GM23248 (cell line): ENCODE measurements at regions not wholly inside any gene's neighbourhood (a gene's known extent, or its start where the extent isn't known, plus 50 kb on each side); places are given as distances from the start of the nearest gene placed in this dataset.

Source experiments
- DNase-seq: peaks from one replicate; pipeline ENCODE4 v3.0.0-alpha.2; 2015
- H2AFZ ChIP-seq: fragments of 200-600 bp; sonication (generic); 2 replicates; pipeline ENCODE4 v1.6.1; 2016; ENCODE audit warnings: antibody characterized with exemption
- H3F3A ChIP-seq: fragments of 200-600 bp; sonication (generic); 2 replicates; pipeline ENCODE4 v1.6.1; 2016; ENCODE audit warnings: mild to moderate bottlenecking, antibody characterized with exemption, mixed run types; ENCODE audit not compliant: insufficient read depth
- H3K27ac ChIP-seq: fragments of 200-600 bp; sonication (generic); 2 replicates; pipeline ENCODE4 v1.5.1; 2016; ENCODE audit warnings: mild to moderate bottlenecking
- H3K27me3 ChIP-seq: fragments of 200-600 bp; sonication (generic); replicated peaks from 2 replicates; pipeline ENCODE4 v1.6.1; 2016; ENCODE audit warnings: mild to moderate bottlenecking; ENCODE audit not compliant: insufficient read depth
- H3K36me3 ChIP-seq: fragments of 200-600 bp; sonication (generic); 2 replicates; pipeline ENCODE4 v1.6.1; 2016; ENCODE audit warnings: low read depth, mild to moderate bottlenecking
- H3K4me1 ChIP-seq: fragments of 200-600 bp; sonication (generic); 2 replicates; pipeline ENCODE4 v1.6.1; 2016; ENCODE audit warnings: mild to moderate bottlenecking; ENCODE audit not compliant: insufficient read depth
- H3K4me2 ChIP-seq: fragments of 200-600 bp; sonication (generic); one replicate; pipeline ENCODE4 v1.6.1; 2016; ENCODE audit warnings: mild to moderate bottlenecking; ENCODE audit not compliant: unreplicated experiment
- H3K4me3 ChIP-seq: fragments of 200-600 bp; sonication (generic); 2 replicates; pipeline ENCODE4 v1.5.1; 2016; ENCODE audit warnings: mild to moderate bottlenecking
- H3K79me2 ChIP-seq: fragments of 200-600 bp; sonication (generic); 2 replicates; pipeline ENCODE4 v1.6.1; 2016; ENCODE audit warnings: mild to moderate bottlenecking; ENCODE audit not compliant: insufficient read depth
- H3K9ac ChIP-seq: fragments of 200-600 bp; sonication (generic); 2 replicates; pipeline ENCODE4 v1.6.1; 2016; ENCODE audit warnings: mild to moderate bottlenecking
- H3K9me2 ChIP-seq: fragments of 200-600 bp; sonication (generic); 2 replicates; pipeline ENCODE4 v1.6.1; 2016; ENCODE audit warnings: mixed run types, mild to moderate bottlenecking, moderate library complexity; ENCODE audit not compliant: insufficient read depth
- H3K9me3 ChIP-seq: fragments of 200-600 bp; sonication (generic); one replicate; pipeline ENCODE4 v1.6.1; 2017; ENCODE audit warnings: low read depth
- H4K20me1 ChIP-seq: fragments of 200-600 bp; sonication (generic); 2 replicates; pipeline ENCODE4 v1.6.0; 2016; ENCODE audit not compliant: insufficient read depth
- EZH2 ChIP-seq: fragments of 200-600 bp; sonication (generic); IDR thresholded peaks from 2 replicates; pipeline ENCODE4 v1.6.1; 2018; ENCODE audit warnings: antibody characterized with exemption, mild to moderate bottlenecking; ENCODE audit not compliant: insufficient read depth, poor library complexity, severe bottlenecking
- EZH2phosphoT487 ChIP-seq: fragments of 200-600 bp; sonication (generic); IDR thresholded peaks from 2 replicates; pipeline ENCODE4 v1.6.1; 2018; ENCODE audit warnings: antibody characterized with exemption, moderate library complexity, mild to moderate bottlenecking, low read depth; ENCODE audit not compliant: insufficient read depth
- WGBS, 2 experiments: methylation state at CpG; one replicate each; pipeline ENCODE4 v1.1.6; 2015 to 2017; ENCODE audit warnings: low lambda C conversion rate in 2 of 2, low coverage in 1 of 2; ENCODE audit errors: missing lambda C conversion rate in 2 of 2; 5-methylcytosine and 5-hydroxymethylcytosine counted together
- in situ Hi-C: fragments of 300-500 bp; cut with MboI; formaldehyde crosslinking; loops from 2 replicates; pipeline ENCODE4 v1.15.0; 2020

DNA sequence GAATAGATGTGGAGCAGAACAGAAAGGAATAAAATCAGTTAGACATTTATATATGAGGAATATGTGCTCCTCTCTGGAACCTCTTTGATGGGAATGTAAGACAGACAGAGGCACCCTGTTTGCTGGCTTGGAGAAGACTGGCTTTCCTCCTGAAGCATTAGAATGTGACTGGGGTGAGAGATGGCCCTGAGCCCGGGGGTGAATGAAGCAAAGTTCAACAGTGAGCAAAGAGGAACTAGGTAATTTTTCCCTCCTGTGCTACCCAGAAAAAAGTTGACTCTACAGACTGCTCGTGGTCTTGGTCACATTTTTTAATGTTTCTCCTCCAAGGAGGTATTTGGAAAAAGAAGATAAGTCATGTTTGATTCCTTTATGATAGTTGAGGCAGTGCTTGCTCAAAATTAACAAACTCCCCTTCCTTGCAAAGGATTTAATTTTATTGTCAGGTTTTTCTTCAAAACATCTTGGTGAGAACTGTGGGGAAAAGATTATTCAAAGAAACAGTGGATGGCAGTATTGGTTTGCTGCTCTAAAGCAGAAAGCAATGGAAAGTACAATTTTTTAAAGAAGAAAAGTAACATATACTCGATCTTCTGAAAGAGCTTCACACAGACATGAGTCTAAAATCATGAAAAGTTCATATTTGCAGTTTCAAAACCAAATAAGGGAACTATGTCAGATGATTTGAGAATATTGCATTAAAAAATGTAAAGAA lies 370.4 kb upstream of the CDIN1 start:
- Histone ChIP-seq H3K36me3 (no peaks in the 10 kb centered on the region), H3K4me1 (no peaks in the 10 kb centered on the region), H4K20me1 (no peaks in the 10 kb centered on the region), H3K27me3 (no peaks in the 10 kb centered on the region), H3K9me3 (no peaks in the 10 kb centered on the region), H2AFZ (peak overlapping the region; percentile 37; the same call in 1 of the 2 replicates), H3K4me3 (no peak overlapping the region), H3K4me2 (no peak overlapping the region), H3K9ac (no peak overlapping the region), H3F3A (no peaks in the 10 kb centered on the region), H3K9me2 (no peaks in the 10 kb centered on the region), H3K79me2 (no peaks in the 10 kb centered on the region), H3K27ac (no peak overlapping the region)
- in situ Hi-C loops, result no loop called here
- TF ChIP-seq EZH2phosphoT487, result no peak
- TF ChIP-seq EZH2, result no peak
- 39 to 44% methylated on average over 3 of the region's 3 CpGs for WGBS, 2 experiments
- DNase-seq, result peak; percentile 27

DNA sequence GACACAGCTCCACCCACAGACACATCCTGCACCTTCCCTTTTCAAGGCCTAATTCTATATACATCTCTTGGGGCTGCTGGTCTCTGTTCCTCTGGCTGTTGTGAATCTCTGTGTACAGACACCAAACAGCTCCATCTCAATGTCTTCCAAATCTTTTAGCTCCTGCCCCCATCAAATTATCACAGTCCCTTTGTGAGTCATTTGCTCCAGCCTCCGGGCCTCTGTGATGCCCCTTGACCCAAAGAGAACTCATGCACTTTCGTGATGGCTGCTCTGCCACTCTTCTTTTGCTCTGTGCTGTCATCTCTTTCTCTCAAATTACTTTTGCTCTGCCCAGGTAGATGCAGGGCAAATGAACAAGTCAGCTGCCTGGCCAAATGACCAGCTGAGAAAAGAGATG lies 369.0 kb upstream of the CDIN1 start:
- 59 to 75% methylated on average over 2 of the region's 2 CpGs for WGBS, 2 experiments
- no peaks in the 10 kb centered on the region for H3K9me2 ChIP-seq
- no peaks in the 10 kb centered on the region for H3K9me3 ChIP-seq
- H3K4me1 ChIP-seq, result no peaks in the 10 kb centered on the region
- H3K79me2 ChIP-seq, result no peaks in the 10 kb centered on the region
- DNase-seq, result no peak
- H3F3A ChIP-seq, result no peaks in the 10 kb centered on the region
- H3K27ac ChIP-seq, result no peak overlapping the region
- no peak overlapping the region for H3K4me2 ChIP-seq
- no peak for TF ChIP-seq EZH2phosphoT487
- no peak for TF ChIP-seq EZH2
- no peak overlapping the region for H3K4me3 ChIP-seq
- no peaks in the 10 kb centered on the region for H3K36me3 ChIP-seq
- no peak overlapping the region for H3K9ac ChIP-seq
- in situ Hi-C loops, result no loop called here
- no peaks in the 10 kb centered on the region for H4K20me1 ChIP-seq
- H3K27me3 ChIP-seq, result no peaks in the 10 kb centered on the region
- H2AFZ ChIP-seq, result no peak overlapping the region

DNA sequence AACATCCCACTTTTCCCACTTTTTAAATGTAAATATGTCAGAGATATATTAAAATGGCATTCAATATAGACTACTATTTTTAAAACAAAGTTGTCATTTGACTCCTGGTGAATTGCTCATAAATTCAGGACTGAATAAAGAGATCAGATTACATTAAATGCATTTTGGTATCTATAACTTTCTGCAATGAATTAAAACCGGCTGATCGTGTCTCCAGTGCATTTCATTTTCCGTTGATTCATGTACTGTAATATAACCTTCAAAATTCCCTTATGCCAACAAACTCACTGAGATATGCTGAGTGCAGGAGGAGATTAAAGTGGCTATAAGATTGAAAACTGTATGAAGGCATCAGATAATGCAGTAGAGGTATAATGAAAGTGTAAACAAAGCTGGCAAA lies 361.1 kb upstream of the CDIN1 start:
- no peaks in the 10 kb centered on the region for H3K9me3 ChIP-seq
- no peaks in the 10 kb centered on the region for H3K36me3 ChIP-seq
- in situ Hi-C loops, result no loop called here
- H3K4me3 ChIP-seq, result no peak overlapping the region
- no peak overlapping the region for H3K4me2 ChIP-seq
- DNase-seq, result no peak
- no peak overlapping the region for H3K27ac ChIP-seq
- no peaks in the 10 kb centered on the region for H4K20me1 ChIP-seq
- no peaks in the 10 kb centered on the region for H3K79me2 ChIP-seq
- TF ChIP-seq EZH2, result no peak
- no peak for TF ChIP-seq EZH2phosphoT487
- no peak overlapping the region for H3K9ac ChIP-seq
- H3K4me1 ChIP-seq, result no peaks in the 10 kb centered on the region
- H2AFZ ChIP-seq, result 0 out of 2 replicates have a peak overlapping the region, but pooled peaks have one; percentile 8
- no peaks in the 10 kb centered on the region for H3K9me2 ChIP-seq
- WGBS, 2 experiments, result 81 to 89% methylated on average over 3 of the region's 3 CpGs
- H3F3A ChIP-seq, result no peaks in the 10 kb centered on the region
- no peaks in the 10 kb centered on the region for H3K27me3 ChIP-seq

DNA sequence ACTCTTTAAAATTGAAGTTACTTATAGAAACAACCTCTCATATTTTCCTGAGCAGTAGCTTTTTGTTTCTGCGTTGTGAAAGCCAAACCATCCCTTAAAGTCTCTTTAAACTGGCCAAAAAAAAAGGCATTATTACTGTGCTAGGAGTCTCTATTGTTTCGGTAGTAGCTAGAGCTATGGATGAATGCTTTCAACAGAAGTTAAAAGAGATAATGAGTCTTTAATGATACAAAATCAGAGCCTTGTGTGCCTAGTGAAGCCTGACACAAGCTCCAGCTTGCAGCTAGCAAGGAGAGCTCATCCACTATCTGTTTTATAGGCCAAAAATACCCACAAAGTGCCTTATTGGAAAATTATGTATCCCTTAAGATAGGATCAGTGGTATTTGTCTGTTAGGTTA lies 360.4 kb upstream of the CDIN1 start:
- DNase-seq, result no peak
- H3K79me2 ChIP-seq, result no peaks in the 10 kb centered on the region
- H3K36me3 ChIP-seq, result no peaks in the 10 kb centered on the region
- no peaks in the 10 kb centered on the region for H4K20me1 ChIP-seq
- no peaks in the 10 kb centered on the region for H3K4me1 ChIP-seq
- TF ChIP-seq EZH2, result no peak
- no peak for TF ChIP-seq EZH2phosphoT487
- H3K4me3 ChIP-seq, result no peak overlapping the region
- WGBS, 2 experiments, result 60 to 69% methylated on average over 2 of the region's 2 CpGs
- no peaks in the 10 kb centered on the region for H3K27me3 ChIP-seq
- in situ Hi-C loops, result no loop called here
- no peak overlapping the region for H3K27ac ChIP-seq
- peak overlapping the region; percentile 59 for H2AFZ ChIP-seq
- no peaks in the 10 kb centered on the region for H3K9me3 ChIP-seq
- H3F3A ChIP-seq, result no peaks in the 10 kb centered on the region
- H3K4me2 ChIP-seq, result no peak overlapping the region
- H3K9ac ChIP-seq, result no peak overlapping the region
- no peaks in the 10 kb centered on the region for H3K9me2 ChIP-seq

DNA sequence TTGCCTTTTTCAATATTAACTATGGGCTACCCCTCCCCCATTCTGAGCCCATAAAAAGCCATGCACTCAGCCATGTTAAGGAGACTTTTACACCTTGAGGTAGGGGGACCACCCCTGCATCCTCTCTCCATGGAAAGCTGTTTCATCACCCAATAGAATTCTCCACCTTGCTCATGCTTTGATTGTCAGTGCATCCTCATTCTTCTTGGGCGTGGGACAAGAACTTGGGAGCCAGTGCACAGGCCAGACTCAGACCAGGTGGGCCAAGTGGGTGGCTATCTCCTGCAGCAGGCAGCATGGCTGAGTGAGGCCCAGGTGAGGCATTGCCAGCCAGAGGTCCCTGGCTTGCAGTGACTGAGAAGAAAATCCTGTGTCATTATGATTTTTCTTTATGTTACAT lies 357.4 kb upstream of the CDIN1 start:
- H4K20me1 ChIP-seq, result no peaks in the 10 kb centered on the region
- H3K9ac ChIP-seq, result no peak overlapping the region
- H3F3A ChIP-seq, result no peaks in the 10 kb centered on the region
- no peak for TF ChIP-seq EZH2
- H3K4me2 ChIP-seq, result no peak overlapping the region
- no peak for DNase-seq
- no peaks in the 10 kb centered on the region for H3K79me2 ChIP-seq
- no peak overlapping the region for H3K27ac ChIP-seq
- no peak overlapping the region for H3K4me3 ChIP-seq
- no peaks in the 10 kb centered on the region for H3K9me3 ChIP-seq
- H3K4me1 ChIP-seq, result no peaks in the 10 kb centered on the region
- in situ Hi-C loops, result no loop called here
- H3K9me2 ChIP-seq, result no peaks in the 10 kb centered on the region
- 30 to 62% methylated on average over 1 of the region's 1 CpG for WGBS, 2 experiments
- H3K36me3 ChIP-seq, result no peaks in the 10 kb centered on the region
- no peaks in the 10 kb centered on the region for H3K27me3 ChIP-seq
- H2AFZ ChIP-seq, result no peak overlapping the region
